ENCODE measurements at regions not wholly inside any gene's neighbourhood (a gene's known extent, or its start where the extent isn't known, plus 50 kb on each side); places are given as distances from the start of the nearest gene placed in this dataset.

- TF ChIP-seq CTCF (IDR thresholded peaks at IDR 0.05; ENCODE audit: extremely low read depth, insufficient read depth, missing control alignments), result no peak
- no peak for DNase-seq (ENCODE audit: low spot score)
- in situ Hi-C loops (cut with MboI; ENCODE audit: low pct_unique_long_range_greater_than_20kb, low sequenced_read_pairs, unreplicated experiment), result no loop called here
Observed at GRCh38 chr16:49216593-49216992, 65.0 kb downstream of the CBLN1 start.

GRCh38 chr16:49213594-49213993 is 68.0 kb downstream of the CBLN1 start:
- DNase-seq (ENCODE audit: low spot score), result no peak
- no peak for TF ChIP-seq CTCF (IDR thresholded peaks at IDR 0.05; ENCODE audit: extremely low read depth, insufficient read depth, missing control alignments)
- in situ Hi-C loops (cut with MboI; ENCODE audit: low pct_unique_long_range_greater_than_20kb, low sequenced_read_pairs, unreplicated experiment), result no loop called here

- in situ Hi-C loops (cut with MboI; ENCODE audit: low pct_unique_long_range_greater_than_20kb, low sequenced_read_pairs, unreplicated experiment), result no loop called here
- TF ChIP-seq CTCF (IDR thresholded peaks at IDR 0.05; ENCODE audit: extremely low read depth, insufficient read depth, missing control alignments), result no peak
- DNase-seq (ENCODE audit: low spot score), result no peak
Observed at GRCh38 chr16:49204191-49204590, 77.4 kb downstream of the CBLN1 start.

GRCh38 chr16:49203361-49203760 is 78.3 kb downstream of the CBLN1 start:
- in situ Hi-C loops (cut with MboI; ENCODE audit: low pct_unique_long_range_greater_than_20kb, low sequenced_read_pairs, unreplicated experiment), result no loop called here
- no peak for DNase-seq (ENCODE audit: low spot score)
- TF ChIP-seq CTCF (IDR thresholded peaks at IDR 0.05; ENCODE audit: extremely low read depth, insufficient read depth, missing control alignments), result no peak

- no peak for DNase-seq (ENCODE audit: low spot score)
Observed at GRCh38 chr16:49201118-49201517, 80.5 kb downstream of the CBLN1 start.

GRCh38 chr16:49200223-49200820 is 81.3 kb downstream of the CBLN1 start:
- no peak for TF ChIP-seq CTCF (IDR thresholded peaks at IDR 0.05; ENCODE audit: extremely low read depth, insufficient read depth, missing control alignments)
- in situ Hi-C loops (cut with MboI; ENCODE audit: low pct_unique_long_range_greater_than_20kb, low sequenced_read_pairs, unreplicated experiment), result no loop called here
- DNase-seq (ENCODE audit: low spot score), result no peak

More at GRCh38 chr16:49201118-49201517, 80.5 kb downstream of the CBLN1 start:
- in situ Hi-C loops (cut with MboI; ENCODE audit: low pct_unique_long_range_greater_than_20kb, low sequenced_read_pairs, unreplicated experiment), result no loop called here
- no peak for TF ChIP-seq CTCF (IDR thresholded peaks at IDR 0.05; ENCODE audit: extremely low read depth, insufficient read depth, missing control alignments)

- TF ChIP-seq CTCF (IDR thresholded peaks at IDR 0.05; ENCODE audit: extremely low read depth, insufficient read depth, missing control alignments), result no peak
- in situ Hi-C loops (cut with MboI; ENCODE audit: low pct_unique_long_range_greater_than_20kb, low sequenced_read_pairs, unreplicated experiment), result no loop called here
- no peak for DNase-seq (ENCODE audit: low spot score)
Observed at GRCh38 chr16:49195237-49195548, 86.4 kb downstream of the CBLN1 start.
